HUDEP-2 (cell line): ENCODE measurements at regions not wholly inside any gene's neighbourhood (a gene's known extent, or its start where the extent isn't known, plus 50 kb on each side); places are given as distances from the start of the nearest gene placed in this dataset.
"Not testable (repeated sequence)": the region's sequence is repeated elsewhere in the genome, so short reads cannot be mapped to it uniquely, and the experiment has no call there.

ENCODE experiments used
- DNase-seq, 76 experiments: peaks; one replicate each; lab custom pipeline; 2025; ENCODE audit not compliant: unreplicated experiment in 76 of 76; lab: John Stamatoyannopoulos, UW

DNA sequence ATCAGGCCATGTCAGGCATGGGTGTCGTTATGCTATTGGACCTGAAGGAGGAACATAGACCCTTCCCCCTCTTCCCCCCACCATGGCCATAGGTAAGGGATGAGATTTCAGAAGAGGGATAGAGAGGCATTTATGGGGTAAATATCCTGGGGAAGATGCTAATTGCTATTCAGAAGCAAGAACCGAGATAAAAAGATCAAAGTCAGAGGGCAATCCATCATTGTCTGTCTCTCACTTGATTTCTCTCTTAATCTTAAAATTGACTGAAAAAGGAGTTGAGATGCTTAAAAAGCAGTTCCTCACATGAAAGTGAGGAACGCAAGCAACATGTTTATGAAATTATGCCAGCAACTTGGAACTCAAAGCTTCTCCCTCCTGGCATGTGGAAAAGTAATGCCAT is 212.0 kb downstream of the RPAP3 start:
- no peak for DNase-seq

DNA sequence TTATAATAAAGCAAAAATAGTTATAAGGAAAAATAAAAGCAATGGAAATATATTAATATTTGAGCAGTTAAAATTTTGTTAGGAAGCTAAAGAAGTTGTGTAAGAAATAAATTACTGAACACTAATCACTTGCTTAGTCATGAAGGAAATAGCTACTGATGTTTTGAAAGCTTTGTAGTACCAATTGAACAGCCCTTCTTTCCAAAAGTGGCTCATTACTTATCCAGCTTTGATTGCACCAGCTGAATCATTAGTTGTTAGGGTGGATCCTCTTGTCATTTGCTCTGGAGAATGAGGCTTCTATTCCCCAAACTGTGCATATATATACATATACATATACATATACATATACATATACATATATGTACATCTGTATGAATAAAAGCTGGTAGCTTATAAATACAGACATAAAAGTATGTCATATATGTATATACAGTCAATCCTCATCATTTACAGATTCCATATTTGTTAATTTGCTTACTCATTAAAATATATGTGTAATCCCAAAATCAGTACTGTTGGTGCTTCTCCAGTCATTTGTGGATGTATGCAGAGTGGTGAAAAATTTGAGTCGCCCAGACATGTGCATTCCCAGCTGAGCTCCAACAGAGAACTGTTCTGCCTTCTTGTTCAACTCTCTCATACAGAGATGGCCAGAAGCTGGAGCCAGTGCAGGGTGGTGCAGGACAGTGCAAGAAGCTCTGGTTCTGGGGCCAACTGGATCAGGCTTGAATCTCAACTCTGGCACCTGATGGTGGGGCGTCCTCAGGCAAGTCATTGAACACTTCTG is 214.1 kb downstream of the RPAP3 start:
- DNase-seq, result no peak

DNA sequence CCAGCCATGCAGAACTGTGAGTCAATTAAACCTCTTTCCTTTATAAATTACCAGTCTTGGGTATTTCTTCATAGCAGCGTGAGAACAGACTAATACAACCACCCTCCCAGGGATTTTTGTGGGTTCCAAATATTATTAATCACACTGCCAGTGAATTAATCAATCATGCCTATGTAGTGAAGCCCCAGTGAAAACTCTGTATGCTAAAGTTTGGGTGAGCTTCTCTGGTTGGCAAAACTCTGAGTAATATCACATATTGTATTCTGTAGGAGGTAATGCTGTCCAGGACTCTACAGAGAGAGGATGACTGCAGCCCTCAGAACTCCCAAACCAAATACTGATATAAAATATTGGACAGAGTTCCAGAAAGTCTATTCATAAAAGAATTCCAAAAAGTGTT is 216.9 kb downstream of the RPAP3 start:
- no peak for DNase-seq

DNA sequence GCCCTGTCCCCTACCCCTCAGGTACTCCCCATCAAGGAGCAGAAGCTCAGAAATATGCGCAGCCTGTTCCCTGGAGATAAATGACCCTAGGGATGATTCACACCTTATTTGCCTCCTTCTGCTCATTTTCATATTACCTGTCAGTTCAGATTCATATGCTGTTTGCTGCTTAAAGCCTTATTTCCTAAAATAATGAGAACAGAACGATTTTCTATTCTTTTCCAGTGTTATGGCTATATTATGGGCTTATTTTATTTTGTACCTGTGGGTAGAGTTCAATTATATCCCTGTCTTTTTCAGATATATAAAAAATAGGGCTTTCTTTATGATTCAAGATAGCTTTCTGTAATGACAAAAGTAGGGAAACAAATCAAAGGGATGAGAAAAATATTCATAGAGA is 224.8 kb downstream of the RPAP3 start:
- no peak for DNase-seq

DNA sequence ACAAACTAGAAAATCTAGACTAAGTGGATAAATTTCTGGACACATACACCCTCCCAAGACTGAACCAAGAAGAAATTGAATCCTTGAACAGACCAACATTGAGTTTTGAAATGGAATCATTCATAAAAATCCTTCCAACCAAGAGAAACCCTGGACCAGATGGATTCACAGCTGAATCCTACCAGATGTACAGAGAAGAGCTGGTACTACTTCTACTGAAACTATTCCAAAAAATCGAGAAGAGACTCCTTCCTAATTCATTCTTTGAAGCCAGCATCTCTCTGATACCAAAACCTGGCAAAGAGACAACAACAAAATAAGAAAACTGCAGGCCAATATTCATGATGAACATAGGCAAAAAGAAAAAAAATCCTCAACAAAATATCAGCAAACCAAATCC is 227.4 kb downstream of the RPAP3 start:
- DNase-seq, result no peak

DNA sequence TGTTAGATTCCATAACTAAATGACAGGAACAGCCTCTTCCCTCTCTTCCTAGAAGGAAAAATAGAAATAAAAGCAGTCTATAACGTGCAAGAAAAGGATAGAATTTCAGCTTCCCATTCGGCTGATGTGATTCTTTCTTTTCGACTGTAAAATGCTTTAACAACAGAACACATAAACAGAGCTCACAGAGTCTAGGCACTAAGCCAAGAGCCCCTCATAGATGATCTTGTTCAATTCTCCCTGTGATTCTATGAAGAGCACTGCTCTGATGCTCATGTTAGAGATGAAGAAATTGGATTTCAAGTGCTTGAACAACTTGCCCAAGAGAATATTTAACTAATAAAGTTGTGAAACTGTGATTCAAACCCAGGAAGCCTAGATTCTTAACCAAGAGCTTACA is 232.7 kb downstream of the RPAP3 start:
- no peak for DNase-seq

DNA sequence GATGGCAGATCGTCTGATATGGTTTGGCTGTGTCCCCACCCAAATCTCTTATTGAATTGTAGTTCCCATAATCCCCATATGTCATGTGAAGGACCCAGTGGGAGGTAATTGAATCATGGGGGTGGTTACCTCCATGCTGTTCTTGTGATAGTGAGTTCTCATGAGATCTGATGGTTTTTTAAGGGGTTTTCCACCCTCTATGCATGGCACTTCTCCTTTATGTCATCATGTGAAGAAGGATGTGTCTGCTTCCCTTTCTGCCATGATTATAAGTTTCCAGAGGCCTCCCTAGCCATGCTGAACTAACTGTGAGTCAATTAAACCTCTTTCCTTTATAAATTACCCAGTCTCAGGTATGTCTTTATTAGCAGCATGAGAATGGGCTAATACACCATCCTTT is 235.5 kb downstream of the RPAP3 start:
- DNase-seq, result not testable (repeated sequence)

DNA sequence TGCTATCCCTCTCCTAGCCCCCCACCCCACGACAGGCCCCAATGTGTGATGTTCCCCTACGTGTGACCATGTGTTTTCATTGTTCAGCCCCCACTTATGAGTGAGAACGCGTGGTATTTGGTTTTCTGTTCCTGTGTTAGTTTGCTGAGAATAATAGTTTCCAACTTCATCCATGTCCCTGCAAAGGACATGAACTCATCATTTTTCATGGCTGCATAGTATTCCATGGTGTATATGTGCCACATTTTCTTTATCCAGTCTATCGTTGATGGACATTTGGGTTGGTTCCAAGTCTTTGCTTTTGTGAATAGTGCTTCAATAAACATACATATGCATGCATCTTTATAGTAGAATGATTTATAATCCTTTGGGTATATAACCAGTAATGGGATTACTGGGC is 241.9 kb downstream of the RPAP3 start:
- DNase-seq, result not testable (repeated sequence)

DNA sequence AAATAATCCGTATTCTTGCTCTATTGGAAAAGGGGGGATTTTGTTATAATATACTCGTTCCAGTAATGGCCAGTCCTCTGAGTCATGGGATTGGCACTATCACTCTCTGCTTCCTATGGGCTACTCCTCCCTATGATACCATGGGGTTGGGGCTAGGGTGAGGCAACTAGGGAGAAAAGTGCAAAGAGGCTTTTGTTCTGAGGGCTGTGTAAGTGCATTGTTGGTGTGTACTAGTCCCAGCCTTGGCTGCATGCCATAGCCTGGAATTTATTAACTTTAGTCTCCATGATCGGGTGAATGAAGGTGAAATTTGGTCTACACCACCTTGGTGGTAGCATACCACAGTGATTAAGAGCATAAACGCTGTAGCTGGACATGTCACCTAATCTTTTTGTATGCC is 247.6 kb downstream of the RPAP3 start:
- no peak for DNase-seq

DNA sequence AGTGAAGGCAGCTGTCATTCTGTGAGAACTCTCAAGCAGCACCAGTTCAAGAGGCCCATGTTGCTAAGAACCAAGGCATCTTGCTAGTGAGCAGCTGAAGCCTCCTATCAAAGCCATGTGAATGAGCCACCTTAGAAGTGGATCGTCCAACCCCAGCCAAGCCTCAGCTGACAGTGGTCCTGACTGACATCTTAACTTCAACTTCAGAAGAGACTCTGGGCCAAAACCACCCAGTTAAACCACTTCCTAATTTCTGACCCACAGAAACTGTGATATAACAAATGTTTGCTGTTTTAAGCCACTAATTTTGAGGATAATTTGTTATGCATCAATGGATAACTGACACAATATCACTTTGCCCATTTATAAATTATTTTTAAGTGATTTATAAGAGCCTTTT is 256.0 kb downstream of the RPAP3 start:
- no peak for DNase-seq

DNA sequence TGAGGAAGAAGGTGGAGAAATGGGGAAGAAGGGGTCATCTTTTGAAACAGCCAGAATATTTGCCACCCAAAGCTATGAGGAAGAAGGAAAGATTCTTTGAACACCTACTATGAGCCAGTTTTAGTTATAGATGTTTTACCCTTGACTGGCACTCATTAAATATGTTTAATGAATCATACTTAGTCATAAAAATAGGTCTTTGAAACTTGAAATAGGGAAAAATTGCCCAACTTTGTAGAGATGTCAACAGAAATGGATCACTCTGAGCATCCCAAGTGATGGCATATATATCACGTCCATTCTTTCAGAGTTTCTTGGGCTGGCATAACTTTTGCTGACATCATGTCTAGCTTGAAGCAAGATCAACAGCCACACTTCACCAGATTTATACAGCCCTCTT is 263.5 kb downstream of the RPAP3 start:
- no peak for DNase-seq

DNA sequence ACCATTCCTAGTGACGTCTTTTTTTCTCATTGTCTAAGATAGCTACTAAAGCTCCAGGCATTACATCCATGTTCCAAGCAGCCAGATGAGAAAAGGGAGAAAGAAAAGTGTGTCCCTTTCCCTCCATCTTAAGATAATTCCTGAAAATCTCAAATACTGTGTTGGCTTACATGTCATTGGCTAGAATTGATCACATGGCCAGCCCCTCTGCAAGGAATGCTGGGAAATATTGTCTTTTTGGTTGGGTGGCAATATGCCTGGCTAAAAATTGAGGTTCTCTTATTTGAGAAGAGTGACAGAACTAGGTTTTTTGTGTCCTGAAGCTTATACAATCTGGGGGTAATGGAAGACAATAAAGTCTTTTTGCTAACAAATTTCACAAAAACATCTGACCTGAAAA is 264.3 kb downstream of the RPAP3 start:
- no peak for DNase-seq

DNA sequence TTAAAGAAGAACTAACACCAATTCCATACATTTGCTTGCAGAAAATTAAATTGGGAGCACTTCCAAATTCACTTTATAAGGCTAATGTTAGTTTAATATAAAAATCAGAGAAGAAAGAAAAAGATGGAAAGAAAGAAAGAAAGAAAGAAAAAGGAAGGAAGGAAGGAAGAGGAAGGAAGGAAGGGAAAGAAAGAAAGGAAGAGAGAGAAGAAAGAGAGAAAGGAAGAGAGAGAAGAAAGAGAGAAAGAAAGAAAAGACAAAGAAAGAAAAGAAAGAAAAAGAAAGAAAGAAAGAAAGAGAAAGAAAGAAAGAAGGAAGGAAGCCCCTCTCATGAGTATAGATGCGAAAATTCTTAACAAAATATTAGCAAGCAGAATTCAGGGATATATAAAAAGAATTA is 267.7 kb downstream of the RPAP3 start:
- DNase-seq, result no peak

DNA sequence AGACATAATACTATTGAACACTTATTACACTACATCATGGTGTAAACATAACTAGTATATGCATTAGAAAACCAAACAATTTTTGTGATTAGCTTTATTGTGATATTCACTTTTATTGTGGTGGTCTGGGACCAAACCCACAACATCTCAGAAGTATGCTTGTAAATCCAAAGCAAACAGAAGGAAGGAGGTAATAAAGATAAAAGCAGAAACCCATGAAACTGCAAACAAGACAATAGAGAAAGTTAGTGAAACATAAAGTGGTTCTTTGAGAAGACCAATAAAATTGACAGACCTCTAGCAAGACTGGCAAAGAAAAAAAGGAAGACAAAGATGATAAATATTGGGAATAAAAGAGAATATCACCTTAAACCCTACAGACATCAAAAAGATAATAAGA is 268.3 kb downstream of the RPAP3 start:
- DNase-seq, result no peak

DNA sequence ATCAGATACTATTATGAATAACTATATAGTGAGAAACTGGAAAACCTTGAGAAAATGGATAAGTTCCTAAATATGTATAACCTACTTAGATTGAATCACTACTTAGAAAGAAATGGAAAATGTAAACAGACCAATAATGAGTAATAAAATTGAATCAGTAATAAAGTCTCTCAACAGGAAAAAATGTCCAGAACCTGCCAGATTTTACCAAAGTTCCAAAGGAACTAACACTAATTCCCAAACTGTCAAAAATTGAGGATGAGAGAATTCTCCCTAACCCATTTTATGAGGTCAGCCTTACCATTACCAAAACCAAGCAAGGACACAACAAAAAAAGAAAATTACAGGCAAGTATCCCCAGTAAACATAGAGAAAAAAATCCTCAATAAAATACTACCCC is 272.0 kb downstream of the RPAP3 start:
- DNase-seq, result no peak

DNA sequence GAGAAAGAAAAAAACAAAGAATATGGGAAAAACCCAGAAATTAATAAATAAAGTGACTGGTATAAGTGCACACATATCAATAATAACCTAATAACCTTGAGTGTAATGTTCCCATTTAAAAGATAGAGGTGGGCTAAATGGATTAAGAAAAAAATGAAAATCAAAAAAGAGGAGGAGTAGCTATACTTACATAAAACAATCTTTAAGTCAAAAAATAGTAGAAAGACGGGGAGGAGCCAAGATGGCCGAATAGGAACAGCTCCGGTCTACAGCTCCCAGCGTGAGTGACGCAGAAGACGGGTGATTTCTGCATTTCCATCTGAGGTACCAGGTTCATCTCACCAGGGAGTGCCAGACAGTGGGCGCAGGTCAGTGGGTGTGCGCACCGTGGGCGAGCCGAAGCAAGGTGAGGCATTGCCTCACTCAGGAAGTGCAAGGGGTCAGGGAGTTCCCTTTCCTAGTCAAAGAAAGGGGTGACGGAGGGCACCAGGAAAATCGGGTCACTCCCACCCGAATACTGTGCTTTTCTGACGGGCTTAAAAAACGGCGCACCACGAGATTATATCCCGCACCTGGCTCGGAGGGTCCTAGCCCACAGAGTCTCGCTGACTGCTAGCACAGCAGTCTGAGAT is 279.0 kb downstream of the RPAP3 start:
- DNase-seq, result not testable (repeated sequence)

DNA sequence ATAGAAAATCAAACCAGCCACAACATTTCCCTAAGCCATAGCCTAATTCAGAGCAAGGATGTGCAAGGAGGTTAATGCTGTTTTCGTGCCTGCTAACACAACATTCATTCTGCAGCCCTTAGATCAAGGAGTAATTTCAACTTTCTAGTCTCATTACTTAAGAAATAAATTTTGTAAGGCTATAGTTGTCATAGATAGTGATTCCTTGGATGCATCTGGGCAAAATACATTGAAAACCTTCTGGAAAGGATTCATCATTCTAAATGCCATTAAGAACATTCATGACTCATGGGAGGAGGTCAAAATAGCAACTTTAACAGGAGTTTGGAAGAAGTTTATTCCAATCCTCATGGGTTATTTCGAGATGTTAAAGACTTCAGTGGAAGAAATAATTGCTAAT is 283.2 kb downstream of the RPAP3 start:
- no peak for DNase-seq

DNA sequence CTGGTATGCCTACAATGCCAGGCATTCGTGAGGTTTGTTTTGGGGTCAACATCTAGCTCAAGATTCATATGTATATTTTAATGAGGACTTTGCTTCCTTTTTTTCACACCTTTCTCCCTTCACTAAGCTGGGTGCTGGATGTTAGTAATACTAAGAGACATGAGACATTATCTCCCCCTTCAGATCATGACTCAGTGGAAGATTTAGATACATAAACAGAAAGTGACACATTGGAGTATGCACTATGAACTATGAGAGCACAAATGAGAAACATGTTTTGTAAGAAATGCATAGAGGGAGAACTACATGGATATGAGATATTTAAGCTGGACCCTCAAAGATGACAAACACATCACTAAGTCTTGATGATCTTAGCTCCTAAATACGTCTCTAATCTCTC is 286.3 kb downstream of the RPAP3 start:
- no peak for DNase-seq

DNA sequence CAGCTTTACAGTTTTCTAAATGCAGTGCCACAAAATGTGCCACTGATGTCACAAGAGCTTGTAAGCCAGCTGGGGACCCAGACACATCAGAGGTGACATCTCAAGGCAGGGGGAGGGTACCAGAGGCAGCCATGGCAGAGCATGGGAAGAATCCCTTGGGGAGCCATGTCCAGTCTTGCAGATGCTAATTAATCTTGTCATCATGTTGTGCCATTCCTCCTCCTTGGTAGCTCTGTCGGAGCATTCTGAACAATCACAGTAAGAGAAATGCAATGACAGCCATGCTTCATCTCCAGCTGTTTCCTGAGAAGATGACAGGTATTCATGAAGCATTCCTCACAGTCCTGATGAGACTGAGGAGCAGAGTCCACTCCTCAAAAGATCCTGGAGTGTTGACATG is 287.9 kb downstream of the RPAP3 start:
- DNase-seq, result no peak

DNA sequence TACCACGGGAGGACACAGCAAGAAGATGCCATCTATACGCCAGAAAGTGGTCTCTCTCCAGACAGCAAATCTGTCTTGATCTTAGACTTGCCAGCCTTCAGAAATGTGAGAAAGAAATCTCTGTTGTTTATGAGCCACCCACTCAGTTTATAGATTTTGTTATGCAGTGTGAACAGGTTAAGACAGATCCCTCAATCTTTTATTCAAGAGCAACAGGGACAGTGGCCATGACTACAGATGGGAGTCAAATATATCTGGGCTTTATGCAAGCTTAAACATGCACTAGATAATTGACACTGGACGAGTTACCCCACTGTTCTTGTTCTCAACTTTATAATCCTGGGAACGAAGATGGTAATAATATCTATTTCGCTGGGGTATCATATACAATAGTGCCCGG is 288.7 kb downstream of the RPAP3 start:
- no peak for DNase-seq

DNA sequence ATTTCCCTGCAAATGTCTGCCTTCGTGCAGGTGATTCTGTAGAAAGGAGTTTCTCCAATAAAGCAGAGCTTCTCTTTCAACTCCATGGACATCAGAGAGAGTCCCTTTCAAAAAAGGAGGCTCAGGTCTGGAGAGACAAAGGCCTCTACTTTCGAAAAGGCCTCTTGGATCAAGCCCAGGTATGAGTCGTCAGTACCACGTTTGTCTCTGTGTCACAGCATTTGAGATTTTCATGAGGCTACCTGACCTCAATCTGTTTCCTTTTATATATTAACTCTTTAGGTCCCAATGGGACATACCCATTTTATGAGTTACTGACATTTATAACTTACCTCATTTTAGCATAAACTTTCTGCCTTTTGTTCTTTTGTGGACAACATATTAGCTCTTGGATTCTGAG is 290.8 kb downstream of the RPAP3 start:
- DNase-seq, result no peak

DNA sequence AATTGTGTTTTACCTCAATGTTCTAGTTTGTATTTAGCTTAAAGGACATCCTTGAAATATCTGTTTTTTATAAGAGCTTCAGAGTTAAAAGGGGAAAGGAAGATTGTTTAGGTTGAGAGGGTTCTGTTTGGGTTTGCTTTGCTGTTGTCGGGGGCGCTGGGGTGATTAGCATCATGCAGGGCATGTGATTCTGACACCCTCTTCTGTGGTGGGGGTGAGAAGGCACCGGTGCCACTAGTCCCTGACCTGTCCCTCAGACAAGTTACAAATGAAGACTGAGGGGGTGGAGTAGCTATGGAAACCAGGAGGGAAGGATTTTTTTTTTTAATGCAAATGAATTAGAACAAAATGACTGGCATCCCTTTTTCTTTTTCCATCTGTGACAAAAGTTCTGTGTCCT is 291.3 kb downstream of the RPAP3 start:
- DNase-seq, result no peak

DNA sequence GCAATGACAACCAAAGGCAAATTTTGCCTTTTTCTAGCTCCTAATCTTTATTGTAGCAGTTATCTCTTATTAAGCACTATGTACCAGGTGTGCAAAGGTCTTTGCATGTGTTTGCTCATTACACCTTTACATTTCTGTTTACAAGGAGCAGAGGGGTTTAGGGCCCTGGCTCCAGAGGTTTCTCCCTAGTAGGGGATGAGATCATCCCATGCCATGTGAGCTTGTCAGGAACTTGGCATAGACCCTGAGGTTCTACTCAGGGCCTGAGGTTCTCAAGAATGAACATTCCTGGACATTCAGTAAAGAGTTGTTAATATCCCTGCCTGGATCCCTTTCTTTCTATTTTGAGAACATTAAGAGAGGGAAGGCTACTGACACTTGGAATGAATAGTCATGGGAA is 292.0 kb downstream of the RPAP3 start:
- no peak for DNase-seq
